HFFc6 (cell line): ENCODE measurements at regions not wholly inside any gene's neighbourhood (a gene's known extent, or its start where the extent isn't known, plus 50 kb on each side); places are given as distances from the start of the nearest gene placed in this dataset.

Source experiments
- DNase-seq: peaks from one replicate; pipeline ENCODE4 v3.0.0-alpha.2; 2018
- H3K27ac Mint-ChIP-seq: 2 replicates; pipeline ENCODE4 v1.8.0; 2020; ENCODE audit warnings: mild to moderate bottlenecking, mixed read lengths
- H3K27me3 Mint-ChIP-seq: 2 replicates; pipeline ENCODE4 v1.8.0; 2021; ENCODE audit warnings: mild to moderate bottlenecking, moderate library complexity, mixed read lengths; ENCODE audit not compliant: insufficient read depth
- H3K36me3 Mint-ChIP-seq: 2 replicates; pipeline ENCODE4 v1.8.0; 2021; ENCODE audit warnings: low read depth, mixed read lengths
- H3K4me1 Mint-ChIP-seq: 2 replicates; pipeline ENCODE4 v1.8.0; 2020; ENCODE audit warnings: low read depth, mixed read lengths
- H3K4me3 Mint-ChIP-seq: 2 replicates; pipeline ENCODE4 v1.8.0; 2020; ENCODE audit warnings: mild to moderate bottlenecking, moderate library complexity, mixed read lengths
- H3K9me3 Mint-ChIP-seq: 2 replicates; pipeline ENCODE4 v1.8.0; 2020; ENCODE audit warnings: mild to moderate bottlenecking, mixed read lengths
- TF ChIP-seq, protein P1 (sequence below): fragments of 200-600 bp; sonication (generic); IDR thresholded peaks from 2 replicates; pipeline ENCODE4 v1.5.0; 2021; ENCODE audit warnings: antibody characterized with exemption, mild to moderate bottlenecking

DNA sequence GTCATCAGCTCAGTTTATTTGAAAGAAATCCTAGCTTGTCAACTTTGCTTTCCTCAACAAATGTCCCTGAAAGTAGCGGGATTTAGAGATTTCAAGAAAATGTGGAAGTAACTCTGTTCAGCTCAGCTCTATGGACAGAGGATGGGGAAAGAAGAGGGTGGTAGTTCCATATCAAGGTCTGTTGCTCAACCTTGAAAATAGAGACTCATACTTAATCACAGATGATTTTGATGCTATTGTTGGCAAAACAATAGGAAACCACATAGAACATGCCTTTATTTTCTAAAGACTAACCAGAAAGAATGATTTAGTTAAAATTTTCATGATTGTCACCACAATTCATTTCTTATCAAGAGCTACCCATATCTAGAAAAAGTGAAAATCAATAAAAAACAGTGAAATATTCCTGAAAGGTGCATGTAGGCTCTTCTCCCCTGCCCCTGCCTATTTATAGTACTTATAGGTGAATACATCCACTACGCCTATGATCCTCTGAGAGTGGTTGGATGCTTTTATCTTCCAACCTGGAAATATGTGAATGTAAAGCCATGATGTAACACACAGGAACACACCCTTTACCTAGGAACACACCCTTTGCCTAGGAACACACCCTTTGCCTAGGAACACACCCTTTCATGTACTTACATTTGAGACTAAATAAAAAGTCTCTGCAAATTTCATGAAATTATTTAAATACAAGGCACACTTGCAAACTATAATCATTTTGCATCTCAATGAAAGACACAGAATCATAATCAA is 65.8 kb downstream of the ETAA1 start:
- no peak overlapping the region for H3K27ac Mint-ChIP-seq
- H3K9me3 Mint-ChIP-seq: no peaks in the 10 kb centered on the region
- DNase-seq: no peak
- H3K27me3 Mint-ChIP-seq: peaks cover 2% of the 10 kb centered on the region; the same call in 1 of the 2 replicates
- peaks cover 6% of the 10 kb centered on the region for H3K4me1 Mint-ChIP-seq
- TF ChIP-seq, protein P1, sequence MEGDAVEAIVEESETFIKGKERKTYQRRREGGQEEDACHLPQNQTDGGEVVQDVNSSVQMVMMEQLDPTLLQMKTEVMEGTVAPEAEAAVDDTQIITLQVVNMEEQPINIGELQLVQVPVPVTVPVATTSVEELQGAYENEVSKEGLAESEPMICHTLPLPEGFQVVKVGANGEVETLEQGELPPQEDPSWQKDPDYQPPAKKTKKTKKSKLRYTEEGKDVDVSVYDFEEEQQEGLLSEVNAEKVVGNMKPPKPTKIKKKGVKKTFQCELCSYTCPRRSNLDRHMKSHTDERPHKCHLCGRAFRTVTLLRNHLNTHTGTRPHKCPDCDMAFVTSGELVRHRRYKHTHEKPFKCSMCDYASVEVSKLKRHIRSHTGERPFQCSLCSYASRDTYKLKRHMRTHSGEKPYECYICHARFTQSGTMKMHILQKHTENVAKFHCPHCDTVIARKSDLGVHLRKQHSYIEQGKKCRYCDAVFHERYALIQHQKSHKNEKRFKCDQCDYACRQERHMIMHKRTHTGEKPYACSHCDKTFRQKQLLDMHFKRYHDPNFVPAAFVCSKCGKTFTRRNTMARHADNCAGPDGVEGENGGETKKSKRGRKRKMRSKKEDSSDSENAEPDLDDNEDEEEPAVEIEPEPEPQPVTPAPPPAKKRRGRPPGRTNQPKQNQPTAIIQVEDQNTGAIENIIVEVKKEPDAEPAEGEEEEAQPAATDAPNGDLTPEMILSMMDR: no peak
- no peak overlapping the region for H3K4me3 Mint-ChIP-seq
- no peaks in the 10 kb centered on the region for H3K36me3 Mint-ChIP-seq

DNA sequence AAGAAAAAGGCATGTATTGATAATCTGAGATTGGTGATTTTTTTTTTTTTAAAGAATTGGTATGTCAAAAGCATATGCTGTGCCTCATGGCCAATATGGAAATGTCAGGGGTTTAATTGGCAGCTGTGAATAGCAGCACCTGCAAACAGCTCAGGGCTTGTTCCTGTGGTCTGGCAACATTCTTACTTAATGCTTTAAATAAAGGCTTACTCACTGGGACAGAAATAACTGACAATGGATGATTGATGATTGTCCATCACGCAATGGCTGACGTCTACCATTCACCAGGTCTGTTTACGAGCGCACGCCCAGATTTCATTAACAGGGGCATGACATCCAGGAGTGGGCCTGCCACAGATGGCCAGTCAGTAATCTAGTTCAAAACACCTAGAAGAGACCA is 66.7 kb downstream of the ETAA1 start:
- no peak for DNase-seq
- H3K36me3 Mint-ChIP-seq: no peaks in the 10 kb centered on the region
- no peaks in the 10 kb centered on the region for H3K9me3 Mint-ChIP-seq
- no peak overlapping the region for H3K4me3 Mint-ChIP-seq
- H3K4me1 Mint-ChIP-seq: peaks cover 6% of the 10 kb centered on the region
- H3K27ac Mint-ChIP-seq: no peak overlapping the region
- peaks cover 2% of the 10 kb centered on the region; the same call in 1 of the 2 replicates for H3K27me3 Mint-ChIP-seq
- TF ChIP-seq, protein P1: no peak

DNA sequence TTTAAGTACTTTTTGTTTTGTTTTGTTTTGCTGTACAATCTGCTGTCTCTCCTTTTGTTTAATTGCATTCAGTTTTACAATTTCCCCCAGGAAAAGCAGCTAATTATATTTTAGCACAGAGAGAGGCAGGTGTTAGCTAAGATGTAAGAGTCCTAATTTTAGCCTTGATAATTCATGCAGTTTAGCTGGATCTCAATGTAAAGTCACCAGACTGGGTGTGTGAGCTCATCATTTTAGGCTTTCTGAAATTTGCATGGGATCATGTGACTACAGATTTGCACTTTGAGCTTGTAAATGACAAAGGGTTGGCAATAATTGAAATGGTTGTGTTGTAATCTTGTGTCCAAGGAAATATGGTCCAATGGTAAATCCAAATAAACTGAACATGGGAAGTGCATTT is 68.5 kb downstream of the ETAA1 start:
- peaks cover 2% of the 10 kb centered on the region; the same call in 1 of the 2 replicates for H3K27me3 Mint-ChIP-seq
- no peaks in the 10 kb centered on the region for H3K36me3 Mint-ChIP-seq
- TF ChIP-seq, protein P1: no peak
- no peak overlapping the region for H3K4me3 Mint-ChIP-seq
- H3K27ac Mint-ChIP-seq: no peak overlapping the region
- DNase-seq: no peak
- H3K4me1 Mint-ChIP-seq: no peaks in the 10 kb centered on the region
- no peaks in the 10 kb centered on the region for H3K9me3 Mint-ChIP-seq

DNA sequence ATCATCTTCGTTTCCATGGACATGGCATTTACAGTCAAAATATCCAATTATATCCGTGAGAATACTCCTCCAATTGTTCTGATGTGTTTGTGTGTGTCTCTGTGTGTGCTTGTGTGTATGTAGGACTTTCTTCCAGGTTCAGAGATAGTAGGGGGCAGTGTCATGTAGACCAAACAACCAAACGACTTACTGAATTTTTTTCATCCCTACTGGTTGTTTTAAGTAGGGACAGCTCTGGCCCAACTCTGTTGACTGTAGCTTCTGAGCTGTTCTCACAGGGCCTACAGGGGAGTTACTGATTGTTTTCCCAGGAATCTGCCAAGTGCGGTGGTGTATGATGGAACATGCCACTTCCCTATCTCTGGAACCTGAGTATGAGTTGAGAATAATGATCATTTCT is 69.6 kb downstream of the ETAA1 start:
- no peaks in the 10 kb centered on the region for H3K9me3 Mint-ChIP-seq
- TF ChIP-seq, protein P1: no peak
- DNase-seq: no peak
- no peak overlapping the region for H3K27ac Mint-ChIP-seq
- H3K4me3 Mint-ChIP-seq: no peak overlapping the region
- peaks cover 4% of the 10 kb centered on the region; the same call in 1 of the 2 replicates for H3K4me1 Mint-ChIP-seq
- no peaks in the 10 kb centered on the region for H3K36me3 Mint-ChIP-seq
- H3K27me3 Mint-ChIP-seq: no peaks in the 10 kb centered on the region

DNA sequence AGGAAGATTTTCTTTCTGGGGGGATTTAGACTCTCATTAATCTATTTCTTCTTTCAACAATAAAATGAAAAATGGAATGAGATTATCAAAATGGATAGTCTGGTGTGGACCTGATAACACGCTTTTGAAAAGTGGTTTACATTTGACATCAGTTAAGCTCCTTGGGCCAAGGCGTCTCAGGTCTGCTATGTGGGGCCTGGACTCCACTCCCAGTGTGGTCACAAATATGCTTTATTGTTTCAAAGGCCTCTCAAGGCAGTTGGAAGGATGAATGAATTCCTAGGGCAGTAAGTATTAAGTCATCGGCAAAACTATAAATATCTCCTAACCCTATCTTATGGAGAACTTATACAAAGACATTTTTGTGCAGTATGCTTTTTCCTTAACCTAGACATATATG is 74.5 kb downstream of the ETAA1 start:
- Mint-ChIP-seq H3K27ac (no peak overlapping the region), H3K4me3 (no peak overlapping the region), H3K9me3 (no peaks in the 10 kb centered on the region), H3K4me1 (peaks cover 11% of the 10 kb centered on the region; the same call in 1 of the 2 replicates), H3K27me3 (no peaks in the 10 kb centered on the region), H3K36me3 (no peaks in the 10 kb centered on the region)
- DNase-seq: no peak
- TF ChIP-seq, protein P1: no peak
